NCI-H460 (cell line): ENCODE measurements at regions not wholly inside any gene's neighbourhood (a gene's known extent, or its start where the extent isn't known, plus 50 kb on each side); places are given as distances from the start of the nearest gene placed in this dataset.

Experiments
- DNase-seq: peaks from one replicate; pipeline ENCODE4 v3.0.0-alpha.2; 2016; ENCODE audit warnings: low read depth; ENCODE audit errors: extremely low read depth

DNA sequence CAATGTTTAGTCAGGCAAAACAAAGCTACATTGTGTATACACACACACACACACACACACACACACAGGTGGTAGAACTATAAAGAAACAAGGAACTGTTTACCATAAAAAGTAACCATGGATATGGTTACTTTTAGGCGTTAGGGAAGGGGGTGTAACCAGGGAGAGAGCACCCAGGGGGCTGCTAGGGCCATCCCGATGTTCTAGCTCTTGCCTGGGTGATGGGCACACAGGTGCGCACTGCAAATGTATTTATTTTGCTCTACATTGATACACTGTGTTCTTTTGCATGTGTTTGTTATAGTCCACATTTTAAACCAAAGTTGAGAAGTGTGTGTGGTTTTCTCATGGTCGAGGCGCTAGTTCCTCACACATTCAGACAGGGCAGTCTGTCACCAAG is 69.8 kb upstream of the MYCN start:
- DNase-seq: no peak

DNA sequence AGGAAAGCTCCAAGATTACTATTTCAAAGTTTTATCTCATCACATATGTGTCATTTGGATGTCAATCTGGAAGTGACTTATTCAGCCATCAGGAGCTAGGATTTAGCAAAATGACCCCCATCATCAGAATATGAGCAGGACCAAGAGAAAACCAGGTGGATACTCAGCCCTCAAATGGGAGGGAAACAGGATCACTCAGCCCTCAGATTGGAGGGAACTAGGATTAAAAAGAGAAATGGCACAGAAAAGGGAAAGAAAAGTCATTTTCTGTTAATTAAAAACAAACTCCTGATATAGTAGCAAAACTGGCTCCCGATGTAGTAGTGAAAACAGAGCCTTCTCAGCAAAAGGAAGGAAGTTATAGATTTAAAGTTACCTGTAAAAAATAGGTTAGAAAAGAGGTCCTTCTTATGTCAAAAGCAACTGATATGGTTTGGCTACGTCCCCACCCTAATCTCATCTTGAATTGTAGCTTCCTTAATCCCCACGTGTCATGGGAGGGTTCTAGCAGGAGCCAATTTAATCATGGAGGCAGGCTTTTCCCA is 69.0 kb upstream of the MYCN start:
- no peak for DNase-seq

DNA sequence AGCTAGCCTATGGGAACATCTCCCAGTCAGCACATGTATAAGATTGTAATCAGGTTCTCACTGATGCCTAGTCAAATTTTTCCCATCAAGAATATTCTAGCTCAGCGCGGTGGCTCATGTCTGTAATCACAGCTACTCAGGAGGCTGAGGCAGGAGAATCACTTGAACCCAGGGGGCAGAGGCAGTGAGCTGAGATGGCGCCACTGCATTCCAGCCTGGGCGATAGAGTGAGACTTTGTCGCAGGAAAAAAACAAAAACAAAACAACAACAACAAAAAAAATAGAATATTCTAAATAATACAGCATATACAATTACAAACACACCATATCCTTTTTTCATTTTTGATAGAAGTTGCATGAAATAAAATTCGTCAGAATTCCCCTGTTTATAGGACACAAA is 67.5 kb upstream of the MYCN start:
- no peak for DNase-seq

DNA sequence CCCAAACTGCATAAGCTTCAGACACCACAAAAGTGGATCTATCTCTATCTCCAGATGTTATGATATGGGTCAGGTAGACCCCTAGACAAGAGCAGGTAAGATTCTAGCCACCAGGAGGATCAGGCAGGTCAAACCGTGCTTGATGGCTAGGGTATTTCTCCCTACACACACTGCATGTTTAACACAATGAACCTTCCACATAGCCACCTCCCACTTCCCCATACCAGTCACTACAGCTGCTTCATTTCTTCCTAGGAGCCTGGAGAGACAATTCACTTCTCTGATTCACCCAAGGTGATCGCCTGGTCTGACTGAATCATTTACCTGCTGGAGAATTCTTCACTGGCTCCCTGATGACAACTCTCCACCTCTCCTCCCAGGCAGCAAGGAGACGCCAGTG is 66.0 kb upstream of the MYCN start:
- no peak for DNase-seq

DNA sequence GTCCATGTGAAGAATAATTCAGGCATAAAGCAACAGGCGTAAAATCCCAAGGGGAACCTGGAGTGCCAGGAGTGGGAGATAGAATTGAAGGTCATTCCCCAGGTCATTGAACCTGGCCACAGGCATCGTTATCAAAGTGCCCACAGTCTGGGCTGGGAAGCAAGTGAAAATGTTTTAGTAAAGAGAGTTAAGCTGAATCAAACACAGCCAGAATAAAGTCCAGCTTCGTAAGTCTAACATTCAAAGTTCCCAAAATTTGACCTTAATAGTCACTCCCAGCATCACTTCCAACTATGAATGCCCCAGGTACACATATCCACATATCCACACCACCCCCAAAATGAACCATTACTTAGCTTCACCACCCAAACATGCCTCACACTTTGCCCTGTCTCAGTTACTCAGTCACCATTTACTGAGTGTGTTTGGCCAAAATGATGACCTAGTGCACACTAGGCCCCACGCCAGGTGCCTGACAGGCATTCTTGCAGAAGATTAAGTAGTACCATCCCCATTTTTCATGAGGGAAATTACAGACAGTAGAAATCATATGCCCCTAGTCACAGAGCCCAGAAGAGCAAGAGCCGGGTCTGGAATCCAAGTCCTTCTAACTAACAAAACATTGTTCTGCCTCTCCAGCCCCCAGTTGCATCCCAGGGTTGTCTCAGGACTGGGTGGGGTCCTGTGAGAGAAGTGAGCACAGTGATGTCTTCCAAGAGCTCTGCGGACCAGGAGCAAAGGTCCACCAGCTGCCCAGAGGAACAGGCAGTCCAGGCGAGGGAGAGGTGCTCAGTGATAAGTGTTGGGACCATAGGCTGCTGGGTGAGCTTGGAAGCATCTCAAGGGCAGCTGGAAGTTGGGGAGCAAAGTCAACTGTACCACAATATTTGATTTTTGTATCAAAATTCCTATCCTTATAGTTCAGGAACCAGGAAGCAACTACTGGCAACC is 65.2 kb upstream of the MYCN start:
- no peak for DNase-seq

DNA sequence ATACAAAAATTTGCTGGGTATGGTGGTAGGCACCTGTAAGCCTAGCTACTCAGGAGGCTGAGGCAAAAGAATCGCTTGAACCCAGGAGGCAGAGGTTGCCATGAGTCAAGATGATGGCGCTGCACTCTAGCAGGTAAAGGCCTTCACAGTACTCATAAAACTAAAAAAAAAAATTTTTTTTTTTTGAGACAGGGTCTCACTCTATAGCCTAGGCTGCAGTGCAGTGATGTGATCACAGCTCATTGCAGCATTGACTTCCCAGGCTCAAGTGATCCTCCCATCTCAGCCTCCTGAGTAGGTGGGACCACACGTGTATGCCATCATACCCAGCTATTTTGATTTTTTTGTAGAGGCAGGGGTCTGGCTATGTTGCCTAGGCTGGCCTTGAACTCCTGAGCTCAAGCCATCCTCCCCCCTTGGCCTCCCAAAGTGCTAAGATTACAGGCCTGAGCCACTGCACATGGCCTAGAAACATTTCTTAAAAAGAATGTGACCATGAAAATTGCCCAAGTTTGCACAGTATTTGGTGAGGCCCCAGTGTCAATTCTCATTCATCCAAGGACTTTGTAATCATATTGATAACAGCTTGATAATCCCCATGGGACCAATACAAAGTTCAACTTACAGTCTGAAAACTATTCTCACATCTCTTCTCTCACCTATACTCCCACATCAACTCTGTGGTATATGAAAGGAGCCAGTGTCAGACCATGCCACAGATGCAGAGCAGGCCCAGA is 64.2 kb upstream of the MYCN start:
- DNase-seq: no peak

DNA sequence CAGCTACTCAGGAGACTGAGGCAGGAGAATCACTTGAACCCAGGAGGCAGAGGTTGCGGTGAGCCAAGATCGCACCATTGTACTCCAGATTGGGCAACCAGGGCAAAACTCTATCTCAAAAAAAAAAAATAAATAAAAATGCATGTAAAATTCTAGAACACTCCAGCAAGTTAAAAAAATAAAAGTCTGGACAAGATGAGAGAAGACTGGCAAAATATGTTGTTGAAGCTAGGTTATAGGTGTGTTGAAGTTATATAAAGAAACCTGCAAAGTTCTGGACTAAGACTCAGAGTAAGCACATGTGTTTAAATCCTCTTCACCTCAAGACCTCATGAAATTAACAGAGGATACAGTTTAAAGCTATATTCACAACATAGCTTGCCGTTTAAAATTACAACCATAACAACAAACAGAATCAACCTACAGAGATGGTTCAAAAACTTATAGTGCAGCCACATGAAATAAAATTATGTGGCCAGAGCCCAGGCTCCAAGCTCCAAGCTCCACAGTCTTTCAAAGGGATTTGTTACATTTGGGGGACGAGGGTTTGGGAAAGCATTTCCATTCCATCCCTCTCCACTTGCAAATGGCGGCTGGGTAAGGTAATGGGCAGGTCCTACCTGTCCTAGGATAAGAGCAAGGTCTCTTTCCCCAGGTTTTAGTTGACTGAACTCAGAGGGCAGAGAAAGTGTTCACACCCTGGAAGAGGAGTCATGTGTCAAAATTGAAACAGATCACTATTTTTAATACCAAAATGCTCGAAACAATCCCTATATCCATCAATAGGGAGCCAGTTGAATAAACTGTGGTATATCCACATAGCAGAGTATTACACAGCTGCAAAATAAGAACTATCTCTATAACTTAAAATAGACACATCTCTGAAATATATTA is 59.9 kb upstream of the MYCN start:
- DNase-seq: no peak

DNA sequence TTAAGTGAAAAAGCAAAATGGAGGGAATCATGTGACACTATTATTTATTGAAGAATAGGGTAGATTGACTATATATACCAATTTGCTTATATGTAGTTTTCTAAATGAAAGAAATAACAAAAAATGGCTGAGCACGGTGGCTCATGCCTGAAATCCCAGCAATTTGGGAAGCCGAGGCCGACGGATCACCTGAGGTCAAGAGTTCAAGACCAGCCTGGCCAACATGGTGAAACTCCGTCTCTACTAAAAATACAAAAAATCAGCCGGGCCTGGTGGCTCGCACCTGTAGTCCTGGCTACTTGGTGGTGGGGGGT is 59.3 kb upstream of the MYCN start:
- DNase-seq: no peak

DNA sequence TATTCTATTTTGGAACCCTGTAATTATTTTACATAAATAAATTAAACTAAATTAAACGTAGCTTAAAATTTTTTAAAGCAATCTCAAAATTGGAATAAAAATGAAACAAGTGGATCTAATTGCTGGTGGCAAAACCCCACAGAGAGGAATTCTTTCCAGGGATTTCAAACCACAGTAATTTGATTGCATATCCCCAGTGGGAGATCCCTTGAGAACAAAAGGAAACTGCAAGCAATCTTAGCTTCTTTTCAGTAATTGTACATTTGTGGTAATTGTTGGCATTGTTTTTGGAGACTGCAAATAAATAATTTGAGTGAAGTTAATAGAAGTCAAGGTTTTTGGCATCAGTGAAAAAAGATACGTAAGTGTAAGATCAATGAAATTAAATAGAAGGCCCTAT is 58.7 kb upstream of the MYCN start:
- DNase-seq: no peak

DNA sequence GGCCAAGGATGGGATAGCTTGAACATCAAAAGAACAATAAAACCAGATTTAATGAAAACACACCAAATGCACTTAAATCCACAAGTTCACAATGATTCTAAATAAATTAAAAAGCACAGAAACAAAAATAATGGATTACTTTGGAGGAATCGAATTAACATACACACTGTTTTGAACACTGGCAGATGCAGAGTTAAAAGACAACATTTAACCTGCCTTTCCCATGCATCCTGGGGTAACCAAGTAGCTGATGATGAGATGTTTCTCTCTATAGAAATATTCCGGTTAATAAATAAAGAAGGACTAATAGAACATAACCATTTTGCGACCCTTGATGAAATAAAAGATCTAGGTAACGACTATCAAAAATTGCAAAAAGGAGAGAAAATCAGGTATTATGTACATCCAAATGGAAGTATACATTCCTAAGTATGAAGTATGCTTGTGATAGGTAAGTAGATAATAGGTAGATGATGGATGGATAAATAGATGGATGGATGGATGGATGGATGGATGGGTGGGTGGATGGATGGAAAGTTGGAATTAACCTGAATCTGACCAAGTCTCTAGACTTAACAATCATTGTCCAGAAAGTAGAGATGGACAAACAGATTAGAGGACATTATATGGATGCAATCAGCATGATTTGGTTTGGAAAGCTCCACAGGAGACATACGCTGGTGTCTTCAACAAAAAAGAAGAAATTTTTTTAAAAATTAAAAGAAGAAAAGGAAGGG is 57.4 kb upstream of the MYCN start:
- DNase-seq: no peak

DNA sequence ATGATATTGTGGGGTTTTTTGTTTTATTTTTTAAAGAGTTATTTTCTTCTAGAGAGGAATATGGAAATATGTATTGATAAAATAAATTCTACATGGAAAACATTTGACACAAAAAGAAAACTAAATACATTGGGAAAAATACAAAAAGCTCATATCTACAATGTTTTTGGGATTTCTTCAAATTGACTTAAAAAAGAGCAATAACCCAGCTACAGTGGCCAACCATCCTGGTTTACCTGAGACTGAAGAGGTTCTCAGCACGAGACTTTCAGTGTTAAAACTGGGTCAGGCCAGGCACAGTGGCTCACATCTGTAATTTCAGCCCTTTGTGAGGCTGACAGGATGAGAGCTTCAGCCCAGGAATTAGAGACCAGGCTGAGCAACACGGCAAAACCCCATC is 56.7 kb upstream of the MYCN start:
- DNase-seq: no peak

DNA sequence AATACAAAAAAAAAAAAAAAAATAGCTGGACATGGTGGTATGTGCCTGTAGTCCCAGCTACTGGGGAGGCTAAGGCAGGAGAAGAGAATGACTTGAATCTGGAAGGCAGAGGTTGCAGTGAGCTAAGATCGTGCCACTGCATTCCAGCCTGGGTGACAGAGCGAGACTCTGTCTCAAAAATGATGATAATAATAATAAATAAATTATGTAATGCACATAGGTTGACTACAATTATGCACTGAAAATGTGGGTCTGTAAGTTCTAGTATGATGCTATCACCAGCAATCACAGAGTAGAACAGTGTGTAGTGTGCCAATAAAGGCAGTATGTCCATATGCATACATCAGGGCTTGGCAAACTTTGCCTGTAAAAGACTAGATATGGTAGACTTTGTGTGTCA is 55.6 kb upstream of the MYCN start:
- DNase-seq: no peak

DNA sequence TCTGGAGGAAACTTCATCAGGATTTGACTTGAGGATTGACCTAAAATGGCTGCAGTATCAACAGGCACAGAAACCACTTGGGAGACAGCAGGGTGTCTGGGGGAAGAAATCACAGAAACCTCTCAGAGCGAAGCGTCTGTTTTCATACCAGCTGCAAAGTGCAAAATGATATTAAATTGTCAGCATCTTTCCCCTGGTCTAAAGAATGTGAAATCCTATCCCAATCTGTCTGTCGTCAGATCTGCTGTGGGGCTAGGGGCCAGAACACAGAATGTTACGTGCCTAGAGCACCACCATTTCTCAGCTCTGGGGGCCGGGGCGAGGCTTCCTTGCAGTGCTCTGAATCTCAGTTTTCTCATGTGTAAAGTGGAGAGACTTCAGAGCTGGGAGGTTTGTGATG is 54.1 kb upstream of the MYCN start:
- DNase-seq: no peak

DNA sequence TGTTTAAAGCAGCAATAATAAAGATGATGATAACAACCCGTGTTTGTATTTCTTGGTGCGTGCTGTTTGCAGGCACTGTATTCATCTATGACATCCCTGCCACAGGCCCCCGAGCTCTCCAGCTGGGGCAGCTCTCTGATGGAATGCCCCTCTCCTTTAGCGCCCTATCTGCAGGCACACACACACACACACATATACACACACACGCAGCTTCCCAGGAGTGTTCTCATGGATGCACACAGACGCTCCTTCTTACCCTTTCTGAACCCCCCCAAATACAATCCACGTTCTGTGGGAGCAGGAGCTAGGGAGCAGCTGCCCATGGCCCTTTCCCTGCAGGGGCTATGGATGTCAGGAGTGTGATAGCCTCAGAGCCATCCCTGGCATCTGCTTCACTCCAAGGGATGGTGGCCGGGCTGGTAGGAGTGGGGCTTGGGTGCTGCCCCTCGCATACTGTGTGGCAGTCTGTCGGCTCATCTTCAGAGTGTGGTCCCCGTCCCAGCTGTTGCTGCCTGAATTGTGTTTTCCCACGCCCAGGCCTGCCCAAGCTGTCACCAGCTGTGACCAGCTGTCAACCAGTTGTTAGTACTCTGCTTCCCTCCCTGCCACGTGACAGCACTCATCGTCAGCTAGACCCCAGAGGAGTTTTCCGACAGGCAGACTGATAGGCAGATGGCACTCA is 50.8 kb upstream of the MYCN start:
- DNase-seq: no peak

DNA sequence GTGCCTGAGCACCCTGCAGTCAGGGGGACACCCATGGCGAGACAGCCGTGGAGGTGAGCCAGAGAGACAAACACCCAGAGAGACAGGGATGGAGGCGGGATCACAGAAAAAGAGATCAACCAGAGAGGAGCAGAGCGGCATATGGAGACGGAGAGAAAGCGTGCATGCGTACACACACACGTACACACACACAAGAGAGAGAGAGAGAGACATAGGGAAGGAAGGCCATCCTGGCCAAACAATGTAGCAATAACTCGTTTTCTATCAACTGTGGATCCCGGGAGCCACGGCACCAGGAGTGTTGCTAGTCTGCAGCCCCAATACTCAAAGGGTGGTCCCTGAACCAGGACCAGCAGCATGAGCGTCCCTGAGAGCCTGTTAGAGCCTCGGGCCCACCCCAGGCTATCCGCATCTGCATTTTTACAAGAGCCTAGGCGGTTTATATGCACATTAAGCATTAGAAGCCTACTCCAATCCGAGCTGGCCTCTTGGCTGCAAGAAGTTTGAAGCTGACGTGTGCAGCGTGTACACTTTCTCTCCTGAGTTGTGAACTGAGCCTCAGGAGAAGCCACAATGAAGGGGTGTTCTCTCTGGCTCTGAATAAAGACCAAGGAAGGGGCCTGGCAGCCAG is 50.1 kb upstream of the MYCN start:
- DNase-seq: no peak
